SK-N-SH (cell line): ENCODE measurements at regions not wholly inside any gene's neighbourhood (a gene's known extent, or its start where the extent isn't known, plus 50 kb on each side); places are given as distances from the start of the nearest gene placed in this dataset.

Source experiments
- CTCF ChIA-PET: fragments of 300-600, 350-600 bp; formaldehyde crosslinking; extraction: SDS; loops from one replicate; lab custom pipeline; 2021; lab: Yijun Ruan, JAX
- POLR2A ChIA-PET: fragments of 350-600 bp; sonication (Branson Sonifier 250); formaldehyde crosslinking; extraction: SDS; loops from one replicate; lab custom pipeline; 2020; ENCODE audit warnings: antibody characterized with exemption, inconsistent platforms; lab: Yijun Ruan, JAX
- DNase-seq: peaks from one replicate; pipeline ENCODE4 v3.0.0; 2012
- H2AFZ ChIP-seq: fragments of 200-600 bp; sonication (generic); 2 replicates; pipeline ENCODE4 v1.8.1; 2016; ENCODE audit warnings: antibody characterized with exemption, mild to moderate bottlenecking, low read depth
- H3F3A ChIP-seq: fragments of 200-600 bp; sonication (generic); replicated peaks from 2 replicates; pipeline ENCODE3; 2016; ENCODE audit warnings: antibody characterized with exemption, mild to moderate bottlenecking; ENCODE audit not compliant: insufficient read depth
- H3K27ac ChIP-seq, 2 experiments: fragments of 200-500 bp in 1 of 2; fragments of 200-600 bp in 1 of 2; sonication (Bioruptor generic) in 1 of 2; sonication (generic), shearing (Covaris generic) in 1 of 2; 2 replicates each; pipeline versions ENCODE4 v1.5.1 to v1.6.1; 2014 to 2016; ENCODE audit warnings: low read depth in 2 of 2, inconsistent platforms in 1 of 2, low read length in 1 of 2, mild to moderate bottlenecking in 1 of 2, mixed read lengths in 1 of 2
- H3K27me3 ChIP-seq: fragments of 200-600 bp; sonication (generic), shearing (Covaris generic); 2 replicates; pipeline ENCODE4 v1.6.1; 2016; ENCODE audit warnings: mixed run types; ENCODE audit not compliant: insufficient read depth
- H3K36me3 ChIP-seq, 2 experiments: fragments of 200-500 bp in 1 of 2; fragments of 200-600 bp in 1 of 2; sonication (Bioruptor generic) in 1 of 2; sonication (generic) in 1 of 2; replicated peaks in 1 of 2; 2 replicates each; pipeline versions ENCODE3 to v1.5.1; 2014 to 2016; ENCODE audit warnings: low read length in 1 of 2, mild to moderate bottlenecking in 1 of 2; ENCODE audit not compliant: insufficient read depth in 2 of 2, control insufficient read depth in 1 of 2
- H3K4me1 ChIP-seq, 2 experiments: fragments of 200-500 bp in 1 of 2; fragments of 200-600 bp in 1 of 2; sonication (Bioruptor generic) in 1 of 2; sonication (generic), shearing (Covaris generic) in 1 of 2; 2 replicates each; pipeline versions ENCODE4 v1.5.1 to v1.6.1; 2014 to 2016; ENCODE audit warnings: low read depth in 1 of 2, low read length in 1 of 2, mixed run types in 1 of 2; ENCODE audit not compliant: insufficient read depth in 2 of 2, control insufficient read depth in 1 of 2
- H3K4me2 ChIP-seq: fragments of 200-600 bp; sonication (generic), shearing (Covaris generic); 2 replicates; pipeline ENCODE4 v1.6.1; 2017; ENCODE audit warnings: mixed run types
- H3K4me3 ChIP-seq, 2 experiments: fragments of 200-500 bp in 1 of 2; fragments of 200-600 bp in 1 of 2; sonication (Bioruptor generic) in 1 of 2; sonication (generic), shearing (Covaris generic) in 1 of 2; 2 replicates each; pipeline versions ENCODE4 v1.5.1 to v1.8.1; 2014 to 2016; ENCODE audit warnings: low read depth in 2 of 2, inconsistent platforms in 1 of 2, low read length in 1 of 2, mild to moderate bottlenecking in 1 of 2, mixed read lengths in 1 of 2, moderate library complexity in 1 of 2
- H3K79me2 ChIP-seq: fragments of 200-600 bp; sonication (generic); 2 replicates; pipeline ENCODE4 v1.8.1; 2017; ENCODE audit warnings: mild to moderate bottlenecking; ENCODE audit not compliant: insufficient read depth
- H3K9ac ChIP-seq: fragments of 200-600 bp; sonication (generic); 2 replicates; pipeline ENCODE4 v1.6.1; 2017; ENCODE audit warnings: mixed run types
- H3K9me2 ChIP-seq: fragments of 200-600 bp; sonication (generic); 2 replicates; pipeline ENCODE4 v1.6.1; 2017; ENCODE audit warnings: mixed run types
- H3K9me3 ChIP-seq: fragments of 200-600 bp; sonication (generic); 2 replicates; pipeline ENCODE4 v1.6.1; 2017; ENCODE audit warnings: mixed run types, mild to moderate bottlenecking, moderate library complexity
- H4K20me1 ChIP-seq: fragments of 200-600 bp; sonication (generic); 2 replicates; pipeline ENCODE4 v1.6.1; 2017; ENCODE audit warnings: mild to moderate bottlenecking, mixed run types; ENCODE audit not compliant: insufficient read depth
- CHD2 ChIP-seq: fragments of 150-350 bp; IDR thresholded peaks from 2 replicates; pipeline ENCODE4 v1.6.1; 2018; ENCODE audit warnings: low read length; ENCODE audit not compliant: partially characterized antibody
- CTCF ChIP-seq: fragments of 200-600 bp; sonication (generic); IDR thresholded peaks from 2 replicates; pipeline ENCODE4 v1.6.1; 2017; ENCODE audit warnings: antibody characterized with exemption, mild to moderate bottlenecking, moderate library complexity
- ELF1 ChIP-seq: IDR thresholded peaks from 2 replicates; pipeline ENCODE4 v1.4.0; 2012
- EP300 ChIP-seq, 2 experiments: IDR thresholded peaks; 2 replicates each; pipeline versions ENCODE4 v1.4.0 to v1.6.1; 2012; ENCODE audit warnings: borderline replicate concordance in 1 of 2, low read depth in 1 of 2, low read length in 1 of 2
- EZH2phosphoT487 ChIP-seq: fragments of 200-600 bp; sonication (generic); IDR thresholded peaks from 2 replicates; pipeline ENCODE4 v1.6.1; 2017; ENCODE audit warnings: low read depth, mixed run types, mild to moderate bottlenecking, antibody characterized with exemption, moderate library complexity, borderline replicate concordance
- FOSL2 ChIP-seq: IDR thresholded peaks from 2 replicates; pipeline ENCODE4 v1.4.0; 2012; ENCODE audit warnings: low read depth, mild to moderate bottlenecking, moderate library complexity, borderline replicate concordance
- GABPA ChIP-seq: IDR thresholded peaks from 2 replicates; pipeline ENCODE4 v1.4.0; 2012; ENCODE audit warnings: low read depth, mild to moderate bottlenecking
- JUND ChIP-seq: IDR thresholded peaks from 2 replicates; pipeline ENCODE4 v1.4.0; 2012
- MEF2A ChIP-seq: IDR thresholded peaks from 2 replicates; pipeline ENCODE4 v1.4.0; 2012; ENCODE audit warnings: low read depth, borderline replicate concordance
- MXI1 ChIP-seq: IDR thresholded peaks from 2 replicates; pipeline ENCODE4 v1.6.1; 2012; ENCODE audit warnings: mild to moderate bottlenecking, low read depth, low read length, improper control_type of control experiment
- NRF1 ChIP-seq: IDR thresholded peaks from 2 replicates; pipeline ENCODE4 v1.6.1; 2012; ENCODE audit warnings: low read depth, mild to moderate bottlenecking, low read length
- POLR2AphosphoS5 ChIP-seq: IDR thresholded peaks from 2 replicates; pipeline ENCODE4 v1.6.1; 2012; ENCODE audit warnings: low read depth, low read length
- RAD21 ChIP-seq: IDR thresholded peaks from 2 replicates; pipeline ENCODE4 v1.6.1; 2012; ENCODE audit warnings: mild to moderate bottlenecking, low read length
- RCOR1 ChIP-seq: fragments of 150-350 bp; IDR thresholded peaks from 2 replicates; pipeline ENCODE4 v1.6.1; 2017; ENCODE audit warnings: antibody characterized with exemption, low read length
- REST ChIP-seq: IDR thresholded peaks from 2 replicates; pipeline ENCODE4 v1.6.1; 2012; ENCODE audit warnings: mild to moderate bottlenecking, low read depth, low read length, moderate library complexity
- RFX5 ChIP-seq: IDR thresholded peaks from 2 replicates; pipeline ENCODE4 v1.6.1; 2012; ENCODE audit warnings: mild to moderate bottlenecking, improper control_type of control experiment, low read length
- RXRA ChIP-seq: IDR thresholded peaks from 2 replicates; pipeline ENCODE4 v1.4.0; 2012; ENCODE audit warnings: low read depth, mild to moderate bottlenecking, borderline replicate concordance
- SIN3A ChIP-seq: IDR thresholded peaks from 2 replicates; pipeline ENCODE4 v1.6.1; 2012; ENCODE audit warnings: low read depth, mild to moderate bottlenecking, low read length, moderate library complexity, borderline replicate concordance
- TAF1 ChIP-seq: IDR thresholded peaks from 2 replicates; pipeline ENCODE4 v1.6.1; 2012; ENCODE audit warnings: low read depth, mild to moderate bottlenecking, low read length, moderate library complexity, borderline replicate concordance
- TCF12 ChIP-seq: IDR thresholded peaks from 2 replicates; pipeline ENCODE4 v1.4.0; 2012
- TEAD4 ChIP-seq: IDR thresholded peaks from 2 replicates; pipeline ENCODE4 v1.4.0; 2012; ENCODE audit warnings: mild to moderate bottlenecking, borderline replicate concordance; ENCODE audit not compliant: insufficient read depth
- USF1 ChIP-seq: IDR thresholded peaks from 2 replicates; pipeline ENCODE4 v1.4.0; 2012; ENCODE audit warnings: low read depth, borderline replicate concordance
- ZBTB33 ChIP-seq: IDR thresholded peaks from 2 replicates; pipeline ENCODE4 v1.4.0; 2012; ENCODE audit warnings: low read depth, borderline replicate concordance
- WGBS: methylation state at CpG from one replicate; pipeline ENCODE4 v1.1.6; 2017; ENCODE audit warnings: low lambda C conversion rate; 5-methylcytosine and 5-hydroxymethylcytosine counted together
- TF ChIP-seq, protein P1 (sequence below): IDR thresholded peaks from 2 replicates; pipeline ENCODE4; 2012
- TF ChIP-seq, protein P2 (sequence below): fragments of 150-350 bp; IDR thresholded peaks from 2 replicates; pipeline ENCODE4 v1.6.1; 2017; ENCODE audit warnings: antibody characterized with exemption, low read length, low read depth, borderline replicate concordance

GRCh38 chr3:25156626-25157025 is 271.4 kb upstream of the RARB start:
- Histone ChIP-seq H3K9me3 (no peaks in the 10 kb centered on the region), H3K9ac (no peak overlapping the region; the same call in 1 of the 2 replicates), H3K79me2 (no peaks in the 10 kb centered on the region), H3K4me2 (peak overlapping the region; percentile 14; the same call in 1 of the 2 replicates), H3K27ac (peak overlapping the region; percentile 36 to 83), H3K36me3 (no peaks in the 10 kb centered on the region), H3K4me1 (peaks cover 4 to 25% of the 10 kb centered on the region in 2 experiments; a peak in 2 of 4 replicates), H3K9me2 (no peaks in the 10 kb centered on the region), H2AFZ (no peak overlapping the region), H3F3A (no peaks in the 10 kb centered on the region), H3K27me3 (no peaks in the 10 kb centered on the region), H4K20me1 (no peaks in the 10 kb centered on the region), H3K4me3 (no peak overlapping the region; a peak in 1 of 4 replicates)
- 26% methylated on average over 5 of the region's 5 CpGs for WGBS
- ChIA-PET POLR2A (no interaction called here), CTCF (interaction anchor here (0.6 to 2.1 kb wide), 3 partner anchors 312 to 611 kb away, joined by 3 to 8 read pairs (median 3); no protein-coding TSS in a partner anchor)
- no peak for DNase-seq
- TF ChIP-seq TEAD4, result no peak
- no peak for TF ChIP-seq NRF1
- TF ChIP-seq RXRA, result no peak
- TF ChIP-seq MEF2A, result no peak
- no peak for TF ChIP-seq RFX5
- no peak for TF ChIP-seq REST
- TF ChIP-seq GABPA, result no peak
- TF ChIP-seq CTCF, result no peak
- no peak for TF ChIP-seq ELF1
- peak; percentile 43; the same call in 1 of the 2 replicates for TF ChIP-seq TCF12
- TF ChIP-seq TAF1, result no peak
- TF ChIP-seq RAD21, result no peak
- TF ChIP-seq USF1, result no peak
- no peak for TF ChIP-seq EP300 (IDR thresholded peaks at IDR 0.05; ENCODE audit: borderline replicate concordance in 1 of 2, low read depth in 1 of 2, low read length in 1 of 2)
- no peak for TF ChIP-seq EZH2phosphoT487
- peak; percentile 52; the same call in 1 of the 2 replicates for TF ChIP-seq FOSL2
- peak; percentile 61 for TF ChIP-seq JUND
- no peak for TF ChIP-seq SIN3A
- TF ChIP-seq MXI1, result no peak
- TF ChIP-seq RCOR1, result no peak
- TF ChIP-seq CHD2, result no peak
- TF ChIP-seq, protein P1, sequence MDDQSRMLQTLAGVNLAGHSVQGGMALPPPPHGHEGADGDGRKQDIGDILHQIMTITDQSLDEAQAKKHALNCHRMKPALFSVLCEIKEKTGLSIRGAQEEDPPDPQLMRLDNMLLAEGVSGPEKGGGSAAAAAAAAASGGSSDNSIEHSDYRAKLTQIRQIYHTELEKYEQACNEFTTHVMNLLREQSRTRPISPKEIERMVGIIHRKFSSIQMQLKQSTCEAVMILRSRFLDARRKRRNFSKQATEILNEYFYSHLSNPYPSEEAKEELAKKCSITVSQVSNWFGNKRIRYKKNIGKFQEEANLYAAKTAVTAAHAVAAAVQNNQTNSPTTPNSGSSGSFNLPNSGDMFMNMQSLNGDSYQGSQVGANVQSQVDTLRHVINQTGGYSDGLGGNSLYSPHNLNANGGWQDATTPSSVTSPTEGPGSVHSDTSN, result peak; percentile 41
- TF ChIP-seq POLR2AphosphoS5, result no peak
- TF ChIP-seq ZBTB33, result no peak
- TF ChIP-seq, protein P2, sequence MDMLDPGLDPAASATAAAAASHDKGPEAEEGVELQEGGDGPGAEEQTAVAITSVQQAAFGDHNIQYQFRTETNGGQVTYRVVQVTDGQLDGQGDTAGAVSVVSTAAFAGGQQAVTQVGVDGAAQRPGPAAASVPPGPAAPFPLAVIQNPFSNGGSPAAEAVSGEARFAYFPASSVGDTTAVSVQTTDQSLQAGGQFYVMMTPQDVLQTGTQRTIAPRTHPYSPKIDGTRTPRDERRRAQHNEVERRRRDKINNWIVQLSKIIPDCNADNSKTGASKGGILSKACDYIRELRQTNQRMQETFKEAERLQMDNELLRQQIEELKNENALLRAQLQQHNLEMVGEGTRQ, result no peak
